Gastroesophageal sphincter (tissue), 3 donors: ENCODE measurements at regions not wholly inside any gene's neighbourhood (a gene's known extent, or its start where the extent isn't known, plus 50 kb on each side); places are given as distances from the start of the nearest gene placed in this dataset.

Experiments
- CTCF ChIP-seq, 4 experiments: fragments of 200-600 bp in 2 of 4; fragments of 450-650 bp in 2 of 4; sonication (generic) in 1 of 4; IDR thresholded peaks; one replicate each; pipeline ENCODE4 v1.5.1; 2017 to 2019; ENCODE audit warnings: antibody characterized with exemption in 4 of 4, mild to moderate bottlenecking in 2 of 4, moderate library complexity in 2 of 4
- EP300 ChIP-seq: sonication (generic); formaldehyde crosslinking; IDR thresholded peaks from one replicate; pipeline ENCODE4 v1.6.1; 2017; ENCODE audit warnings: antibody characterized with exemption, mild to moderate bottlenecking
- POLR2A ChIP-seq, 2 donors: fragments of 450-650 bp; IDR thresholded peaks; one replicate each; pipeline ENCODE4 v1.6.1; 2017; ENCODE audit warnings: antibody characterized with exemption in 2 of 2, mild to moderate bottlenecking in 2 of 2, moderate library complexity in 1 of 2
- POLR2AphosphoS5 ChIP-seq: sonication (generic); formaldehyde crosslinking; IDR thresholded peaks from one replicate; pipeline ENCODE4 v1.6.1; 2017; ENCODE audit warnings: antibody characterized with exemption

GRCh38 chr4:133081246-133081645, 67.8 kb upstream of the PCDH10 start:
- no peak for TF ChIP-seq CTCF (IDR thresholded peaks at IDR 0.05)
- TF ChIP-seq POLR2A (IDR thresholded peaks at IDR 0.05), result no peak
- no peak for TF ChIP-seq POLR2AphosphoS5
- TF ChIP-seq EP300, result no peak
